ENCODE measurements at regions not wholly inside any gene's neighbourhood (a gene's known extent, or its start where the extent isn't known, plus 50 kb on each side); places are given as distances from the start of the nearest gene placed in this dataset.

- no peak for TF ChIP-seq YY1 (IDR thresholded peaks at IDR 0.05; ENCODE audit: low read depth)
- TF ChIP-seq, protein P1, sequence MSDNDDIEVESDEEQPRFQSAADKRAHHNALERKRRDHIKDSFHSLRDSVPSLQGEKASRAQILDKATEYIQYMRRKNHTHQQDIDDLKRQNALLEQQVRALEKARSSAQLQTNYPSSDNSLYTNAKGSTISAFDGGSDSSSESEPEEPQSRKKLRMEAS (IDR thresholded peaks at IDR 0.05): no peak
- TF ChIP-seq, protein P2, sequence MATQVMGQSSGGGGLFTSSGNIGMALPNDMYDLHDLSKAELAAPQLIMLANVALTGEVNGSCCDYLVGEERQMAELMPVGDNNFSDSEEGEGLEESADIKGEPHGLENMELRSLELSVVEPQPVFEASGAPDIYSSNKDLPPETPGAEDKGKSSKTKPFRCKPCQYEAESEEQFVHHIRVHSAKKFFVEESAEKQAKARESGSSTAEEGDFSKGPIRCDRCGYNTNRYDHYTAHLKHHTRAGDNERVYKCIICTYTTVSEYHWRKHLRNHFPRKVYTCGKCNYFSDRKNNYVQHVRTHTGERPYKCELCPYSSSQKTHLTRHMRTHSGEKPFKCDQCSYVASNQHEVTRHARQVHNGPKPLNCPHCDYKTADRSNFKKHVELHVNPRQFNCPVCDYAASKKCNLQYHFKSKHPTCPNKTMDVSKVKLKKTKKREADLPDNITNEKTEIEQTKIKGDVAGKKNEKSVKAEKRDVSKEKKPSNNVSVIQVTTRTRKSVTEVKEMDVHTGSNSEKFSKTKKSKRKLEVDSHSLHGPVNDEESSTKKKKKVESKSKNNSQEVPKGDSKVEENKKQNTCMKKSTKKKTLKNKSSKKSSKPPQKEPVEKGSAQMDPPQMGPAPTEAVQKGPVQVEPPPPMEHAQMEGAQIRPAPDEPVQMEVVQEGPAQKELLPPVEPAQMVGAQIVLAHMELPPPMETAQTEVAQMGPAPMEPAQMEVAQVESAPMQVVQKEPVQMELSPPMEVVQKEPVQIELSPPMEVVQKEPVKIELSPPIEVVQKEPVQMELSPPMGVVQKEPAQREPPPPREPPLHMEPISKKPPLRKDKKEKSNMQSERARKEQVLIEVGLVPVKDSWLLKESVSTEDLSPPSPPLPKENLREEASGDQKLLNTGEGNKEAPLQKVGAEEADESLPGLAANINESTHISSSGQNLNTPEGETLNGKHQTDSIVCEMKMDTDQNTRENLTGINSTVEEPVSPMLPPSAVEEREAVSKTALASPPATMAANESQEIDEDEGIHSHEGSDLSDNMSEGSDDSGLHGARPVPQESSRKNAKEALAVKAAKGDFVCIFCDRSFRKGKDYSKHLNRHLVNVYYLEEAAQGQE (IDR thresholded peaks at IDR 0.05; ENCODE audit: low read depth): no peak
- no peak for TF ChIP-seq RAD21 (IDR thresholded peaks at IDR 0.05; ENCODE audit: low read depth)
- no peak for TF ChIP-seq TEAD4 (IDR thresholded peaks at IDR 0.05)
- no peak for TF ChIP-seq EGR1 (IDR thresholded peaks at IDR 0.05)
- TF ChIP-seq TCF12 (IDR thresholded peaks at IDR 0.05; ENCODE audit: low read depth): no peak
- no peak for TF ChIP-seq TAF1 (IDR thresholded peaks at IDR 0.05; ENCODE audit: low read depth)
- TF ChIP-seq EP300 (IDR thresholded peaks at IDR 0.05; ENCODE audit: borderline replicate concordance): no peak
- no peak for TF ChIP-seq CEBPB (IDR thresholded peaks at IDR 0.05)
These were observed 93.4 kb downstream of the RASSF10 start for GRCh38 chr11:13102513-13102840.
